ENCODE measurements at regions not wholly inside any gene's neighbourhood (a gene's known extent, or its start where the extent isn't known, plus 50 kb on each side); places are given as distances from the start of the nearest gene placed in this dataset.

- DNase-seq, result no peak
These were observed 163.4 kb upstream of the ERCC4 start for GRCh38 chr16:13756411-13757140.

DNA sequence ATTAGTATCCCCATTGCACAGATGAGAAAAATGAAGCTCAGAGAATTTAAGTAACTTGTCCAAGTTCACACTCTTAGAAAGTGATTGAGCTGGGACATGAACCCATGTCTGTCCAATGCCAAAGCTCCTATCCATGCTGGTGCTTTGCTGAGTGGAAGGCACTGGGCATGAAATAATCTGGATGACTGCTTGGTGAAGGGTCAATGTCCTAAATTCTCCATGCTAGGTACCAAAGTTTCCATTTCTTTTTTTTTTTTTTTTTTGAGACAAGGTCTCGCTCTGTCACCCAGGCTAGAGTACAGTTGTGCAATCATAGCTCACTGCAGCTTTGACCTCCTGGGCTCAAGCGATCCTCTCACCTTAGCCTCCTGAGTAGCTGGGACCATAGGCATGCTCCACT is 153.6 kb upstream of the ERCC4 start:
- no peak for DNase-seq

DNA sequence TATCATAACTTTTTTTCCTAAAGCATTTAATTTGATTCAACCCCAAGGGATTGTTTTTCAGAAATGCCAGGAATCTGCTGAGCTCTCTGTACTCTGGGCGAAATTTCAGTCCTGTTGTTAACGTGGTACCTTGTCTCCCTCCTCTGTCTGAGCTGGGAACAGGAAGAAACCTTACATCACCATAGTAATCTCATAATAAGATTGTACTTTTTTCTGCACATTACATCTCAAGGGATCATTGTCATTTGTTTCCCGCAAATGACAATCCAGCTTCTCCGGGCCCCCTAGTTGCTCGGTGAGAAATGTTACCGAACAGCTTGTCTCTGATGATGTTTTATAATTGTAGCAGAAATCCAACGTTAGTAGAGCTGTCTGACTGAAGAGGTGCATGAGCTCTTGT is 152.7 kb upstream of the ERCC4 start:
- no peak for DNase-seq

DNA sequence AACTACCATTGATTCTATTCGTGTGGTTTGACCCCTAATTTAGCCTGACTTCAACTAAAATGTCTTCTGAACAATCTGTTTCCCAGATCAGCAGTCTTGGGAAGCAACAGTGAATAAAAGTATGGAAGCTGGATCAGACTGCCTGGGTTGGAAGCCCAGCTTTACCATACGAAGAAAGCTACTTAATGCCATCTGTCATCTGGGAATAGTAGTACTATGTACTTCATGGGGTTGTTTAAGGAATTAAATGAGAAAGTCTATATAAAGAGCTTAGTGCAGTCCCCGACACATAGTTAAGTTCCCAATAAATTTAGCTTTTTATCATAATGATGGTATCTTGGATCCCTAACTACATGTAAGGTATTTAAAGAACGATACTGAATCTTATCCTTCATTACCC is 151.5 kb upstream of the ERCC4 start:
- no peak for DNase-seq

GRCh38 chr16:13770436-13770835 is 149.5 kb upstream of the ERCC4 start:
- no peak for DNase-seq

DNA sequence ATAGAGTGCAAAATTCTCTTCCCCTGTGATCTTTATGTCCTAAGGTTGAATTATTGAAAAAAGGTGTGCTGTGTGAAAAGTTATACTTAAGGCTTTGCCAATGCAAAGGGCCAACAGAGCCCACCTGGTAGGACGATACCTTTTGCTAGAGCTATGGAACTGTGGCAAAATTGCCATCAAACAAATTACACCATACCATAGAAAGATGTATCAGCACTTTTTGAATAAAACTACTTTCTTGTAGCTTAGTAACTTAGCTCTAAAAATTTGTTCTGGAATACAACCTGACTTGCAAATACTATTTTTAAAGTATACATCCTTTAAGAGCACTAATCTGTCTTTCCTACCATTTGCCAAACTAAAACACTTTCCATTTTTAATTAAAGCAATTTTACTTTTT is 147.2 kb upstream of the ERCC4 start:
- no peak for DNase-seq

DNA sequence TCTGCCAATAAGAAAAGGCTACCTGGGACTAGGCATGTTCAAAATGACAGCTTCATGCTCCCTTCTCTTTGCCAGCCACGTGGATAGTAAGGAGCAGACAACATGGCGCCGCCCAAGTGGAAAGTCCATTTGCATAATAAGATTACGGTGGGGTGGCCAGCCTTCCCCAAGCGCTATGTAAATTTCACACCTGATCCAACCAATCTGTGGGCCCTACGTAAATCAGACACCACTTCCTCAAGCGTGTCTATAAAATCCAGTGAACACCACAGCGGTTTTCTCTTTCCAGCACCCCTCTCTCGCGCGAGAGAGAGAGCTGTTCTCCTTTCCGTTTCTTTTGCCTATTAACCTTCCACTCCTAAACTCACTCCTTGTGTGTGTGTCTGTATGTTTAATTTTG is 140.3 kb upstream of the ERCC4 start:
- no peak for DNase-seq

- no peak for DNase-seq
These were observed 139.4 kb upstream of the ERCC4 start for GRCh38 chr16:13780406-13781168.

DNA sequence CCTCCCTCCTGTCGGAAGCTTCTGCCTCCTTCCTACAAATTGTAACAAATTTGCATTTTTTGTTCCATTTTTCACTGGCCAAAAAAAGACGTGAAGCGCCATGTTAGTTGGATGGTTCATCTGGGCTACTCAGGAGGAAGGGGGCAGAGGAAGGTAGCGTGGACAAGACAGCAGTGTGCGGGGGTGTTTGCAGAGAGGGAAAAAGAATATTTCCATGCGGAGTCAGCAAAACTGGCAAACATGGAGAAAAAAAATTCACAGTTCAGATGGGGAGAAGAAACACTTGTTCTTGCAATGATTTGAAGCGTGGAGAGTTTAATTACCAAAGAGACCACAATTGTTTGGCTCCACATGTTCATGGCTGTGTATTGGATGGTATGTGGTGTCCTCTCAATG is 138.8 kb upstream of the ERCC4 start:
- no peak for DNase-seq

DNA sequence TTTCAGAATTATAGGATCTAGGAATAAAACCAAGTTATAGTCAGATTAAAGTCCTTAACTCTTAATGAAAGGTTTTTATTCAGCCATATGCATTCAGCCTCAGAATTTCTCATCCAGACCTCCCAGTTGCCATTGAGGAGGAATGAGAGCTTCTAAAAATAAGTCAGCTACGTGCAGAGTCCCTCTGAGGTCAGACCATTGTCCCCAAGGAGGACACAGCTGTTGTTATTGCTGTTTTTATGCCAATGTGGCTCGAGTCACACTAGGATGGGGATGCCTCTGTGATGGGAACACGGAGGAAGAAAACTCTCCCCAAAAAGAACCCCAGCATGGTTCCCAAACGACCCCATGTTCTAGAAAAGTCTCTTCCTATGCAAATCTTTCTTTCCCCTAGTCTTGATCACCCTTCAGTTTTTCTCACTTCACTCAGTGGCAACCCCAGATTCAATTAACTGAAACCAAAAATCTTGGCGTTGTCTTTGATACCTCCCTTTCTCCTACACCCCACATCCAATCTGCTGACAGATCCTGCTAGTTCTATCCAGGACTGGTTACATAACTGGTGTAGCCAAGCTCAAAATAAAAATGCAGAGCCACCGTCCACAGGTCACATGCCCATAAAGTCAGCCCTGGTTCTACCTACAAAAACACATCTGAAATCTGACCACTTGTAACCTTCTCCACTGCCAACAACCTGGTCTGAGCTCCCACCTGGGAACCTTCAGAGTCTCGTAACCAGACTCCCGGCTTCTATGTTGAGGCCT is 138.2 kb upstream of the ERCC4 start:
- no peak for DNase-seq

- DNase-seq, result no peak
These were observed 128.9 kb upstream of the ERCC4 start for GRCh38 chr16:13791095-13791494.

DNA sequence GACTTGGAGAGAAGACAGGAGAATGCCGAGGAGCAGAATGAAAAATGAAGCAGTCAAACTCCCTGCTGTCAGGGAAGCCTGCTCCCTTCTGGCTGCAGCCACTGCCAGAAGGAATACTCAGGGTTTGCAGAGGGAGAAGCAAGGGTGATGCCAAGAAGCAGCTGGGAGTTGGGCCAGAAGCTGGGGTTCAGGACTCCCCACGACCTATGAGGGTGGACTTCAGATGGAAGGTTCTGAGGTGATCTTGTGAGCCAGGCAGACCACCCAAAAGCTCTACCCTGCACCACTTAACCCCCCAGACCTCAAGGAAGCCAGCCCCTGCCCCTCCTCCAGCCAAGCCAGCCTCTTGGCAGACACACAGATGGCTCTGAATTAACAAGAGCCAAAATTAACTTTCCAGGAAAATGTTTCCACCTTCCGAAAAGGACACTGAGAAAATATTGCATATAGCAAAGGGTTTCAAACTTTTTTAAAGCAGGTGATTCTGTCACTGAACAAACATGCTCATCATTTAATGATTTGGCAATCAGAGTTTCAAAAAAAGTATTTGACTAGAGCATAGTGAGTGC is 126.0 kb upstream of the ERCC4 start:
- peak; percentile 80 for DNase-seq

- DNase-seq, result peak; percentile 63
These were observed 124.8 kb upstream of the ERCC4 start for GRCh38 chr16:13795131-13795530.

- no peak for DNase-seq
These were observed 122.2 kb upstream of the ERCC4 start for GRCh38 chr16:13797718-13798117.

GRCh38 chr16:13798211-13798610 is 121.7 kb upstream of the ERCC4 start:
- no peak for DNase-seq

DNA sequence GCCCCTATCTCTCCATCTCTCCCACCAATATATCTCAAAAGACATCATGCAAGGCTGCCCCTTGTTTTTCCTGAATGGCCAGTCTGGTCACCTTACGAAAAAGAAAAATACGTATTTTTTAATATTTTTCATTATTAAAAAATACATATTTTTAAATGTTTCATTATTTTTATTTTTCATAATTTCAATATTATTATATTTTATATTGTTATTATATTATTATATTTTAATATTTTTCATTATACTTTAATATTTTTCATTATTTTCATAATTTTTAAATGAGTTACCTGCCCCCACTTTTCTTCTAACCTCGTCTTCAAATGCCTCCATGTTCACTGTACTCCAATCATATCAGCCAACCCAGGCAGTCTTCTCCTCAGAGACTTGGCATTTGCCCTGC is 116.0 kb upstream of the ERCC4 start:
- DNase-seq, result no peak

DNA sequence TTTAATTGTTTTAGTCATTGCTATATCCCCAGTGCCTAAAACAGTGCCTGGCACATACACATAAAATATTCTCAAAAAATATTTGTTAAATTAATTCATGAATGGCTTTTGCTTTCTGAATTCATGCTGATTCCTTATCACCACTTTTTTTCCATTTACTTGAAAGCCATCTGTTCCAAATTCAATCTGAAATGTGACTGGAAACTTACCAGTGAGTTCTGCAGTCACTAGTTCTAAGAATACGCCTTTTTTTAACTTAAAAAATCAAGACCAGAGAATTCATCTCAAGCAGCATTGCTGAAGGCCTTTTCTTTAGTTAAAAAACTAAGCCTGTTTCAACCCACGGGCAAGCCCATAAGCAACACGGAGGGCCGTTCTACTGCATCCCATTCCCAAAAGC is 114.0 kb upstream of the ERCC4 start:
- no peak for DNase-seq

DNA sequence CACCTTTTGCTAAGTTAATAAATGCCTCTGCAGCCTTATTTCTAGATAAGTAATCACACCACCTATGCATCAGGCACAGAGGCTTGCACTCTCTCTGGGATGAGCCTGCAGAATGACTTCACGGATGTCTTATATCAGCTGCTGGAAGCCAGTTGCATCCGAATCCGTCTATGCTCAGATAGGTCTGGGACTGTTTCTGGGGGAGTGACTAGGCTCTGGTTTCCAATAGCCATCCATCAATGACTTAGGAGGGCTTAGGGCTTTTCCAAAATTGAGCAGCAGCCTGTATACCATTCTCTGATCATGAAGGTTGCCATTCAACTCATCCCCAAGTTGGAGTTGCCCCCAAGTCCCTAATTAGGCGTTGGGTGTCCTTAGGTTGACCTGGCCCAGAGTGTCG is 113.3 kb upstream of the ERCC4 start:
- no peak for DNase-seq

GRCh38 chr16:13808102-13808501 is 111.9 kb upstream of the ERCC4 start:
- DNase-seq, result no peak

DNA sequence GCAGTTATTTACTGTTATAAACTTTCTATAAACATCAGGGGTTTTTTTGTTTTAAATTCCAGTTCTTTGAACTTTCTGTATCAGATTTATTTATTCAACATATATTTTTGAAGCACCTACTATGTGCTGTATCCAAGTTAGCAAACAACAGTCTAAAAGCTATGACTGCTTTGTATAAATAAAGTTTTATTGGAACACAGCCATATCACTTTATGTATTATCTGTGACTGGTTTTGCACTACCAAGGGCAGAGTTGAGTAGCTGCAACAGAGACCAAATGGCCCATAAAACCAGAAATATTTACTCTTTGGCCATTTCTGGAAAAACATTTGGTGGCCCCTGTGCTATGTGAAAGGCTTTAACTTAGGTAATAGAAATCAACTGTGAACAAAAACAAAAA is 110.2 kb upstream of the ERCC4 start:
- no peak for DNase-seq

GRCh38 chr16:13811834-13812233 is 108.1 kb upstream of the ERCC4 start:
- DNase-seq, result no peak

DNA sequence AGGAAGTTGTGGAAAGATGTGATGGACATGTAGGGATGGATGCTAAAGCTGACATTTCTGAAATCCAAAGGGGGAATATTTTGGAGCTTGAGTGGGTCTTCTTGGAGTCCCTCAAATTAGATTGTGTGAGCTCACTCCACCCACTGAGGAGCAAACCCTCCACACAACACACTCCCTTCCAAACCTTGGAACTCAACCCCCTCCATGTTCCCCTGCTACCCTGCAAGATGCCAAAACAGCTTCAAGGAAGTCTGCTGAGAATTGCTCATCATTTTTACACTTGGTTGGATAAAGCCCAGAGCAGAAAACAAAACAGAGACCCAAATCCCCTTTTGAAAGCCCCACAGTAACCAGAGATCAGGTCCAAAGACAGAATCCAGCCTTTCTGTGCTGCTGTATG is 103.3 kb upstream of the ERCC4 start:
- no peak for DNase-seq

DNA sequence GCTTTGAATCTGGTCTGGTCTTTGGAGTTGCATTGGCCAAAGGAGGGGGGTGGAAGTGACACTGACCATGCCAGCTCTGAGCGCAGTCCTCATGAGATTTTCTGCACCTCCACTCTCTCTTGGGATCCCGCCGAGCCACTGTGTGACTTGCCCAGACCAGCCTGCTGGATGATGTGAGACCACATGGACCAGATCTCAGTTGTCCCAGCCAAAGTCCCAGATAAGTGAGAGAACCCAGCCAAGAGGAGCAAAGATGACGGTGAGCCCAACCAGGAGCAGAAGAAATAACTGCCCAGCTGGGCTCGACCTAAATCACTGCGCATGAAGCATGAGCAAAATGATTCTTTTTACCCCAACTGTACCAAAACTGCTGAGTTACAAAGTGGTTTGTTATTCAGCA is 96.5 kb upstream of the ERCC4 start:
- DNase-seq, result no peak

Data from DMS 273 treated with DMSO at 0.1 percent for 48 hours (cell line).